ENCODE measurements at regions not wholly inside any gene's neighbourhood (a gene's known extent, or its start where the extent isn't known, plus 50 kb on each side); places are given as distances from the start of the nearest gene placed in this dataset.

DNA sequence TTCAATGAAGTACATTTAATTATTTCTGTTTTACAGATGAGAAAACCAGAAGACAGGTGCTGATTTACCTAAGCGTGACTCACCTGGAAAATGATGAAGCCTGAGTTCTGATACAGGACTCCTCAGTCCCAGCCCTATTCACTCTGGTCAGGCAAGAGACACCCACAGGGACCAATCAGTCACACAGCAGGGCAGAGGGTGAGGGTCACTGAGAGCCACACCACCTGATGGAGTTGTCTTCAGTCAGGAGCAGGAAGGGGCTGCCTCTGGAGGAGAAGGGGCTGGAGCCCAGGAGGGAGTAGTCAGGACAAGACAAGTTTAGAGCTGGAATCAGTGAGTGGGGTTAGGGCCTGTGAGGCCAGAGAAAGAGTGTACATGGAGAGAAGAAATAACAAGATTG lies 251.2 kb upstream of the MOCS1 start:
- no peak for TF ChIP-seq POLR2A (IDR thresholded peaks at IDR 0.05)
- TF ChIP-seq, protein P1, sequence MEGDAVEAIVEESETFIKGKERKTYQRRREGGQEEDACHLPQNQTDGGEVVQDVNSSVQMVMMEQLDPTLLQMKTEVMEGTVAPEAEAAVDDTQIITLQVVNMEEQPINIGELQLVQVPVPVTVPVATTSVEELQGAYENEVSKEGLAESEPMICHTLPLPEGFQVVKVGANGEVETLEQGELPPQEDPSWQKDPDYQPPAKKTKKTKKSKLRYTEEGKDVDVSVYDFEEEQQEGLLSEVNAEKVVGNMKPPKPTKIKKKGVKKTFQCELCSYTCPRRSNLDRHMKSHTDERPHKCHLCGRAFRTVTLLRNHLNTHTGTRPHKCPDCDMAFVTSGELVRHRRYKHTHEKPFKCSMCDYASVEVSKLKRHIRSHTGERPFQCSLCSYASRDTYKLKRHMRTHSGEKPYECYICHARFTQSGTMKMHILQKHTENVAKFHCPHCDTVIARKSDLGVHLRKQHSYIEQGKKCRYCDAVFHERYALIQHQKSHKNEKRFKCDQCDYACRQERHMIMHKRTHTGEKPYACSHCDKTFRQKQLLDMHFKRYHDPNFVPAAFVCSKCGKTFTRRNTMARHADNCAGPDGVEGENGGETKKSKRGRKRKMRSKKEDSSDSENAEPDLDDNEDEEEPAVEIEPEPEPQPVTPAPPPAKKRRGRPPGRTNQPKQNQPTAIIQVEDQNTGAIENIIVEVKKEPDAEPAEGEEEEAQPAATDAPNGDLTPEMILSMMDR (IDR thresholded peaks at IDR 0.05) = no peak

Measured in right lobe of liver (tissue), 4 donors.